ENCODE measurements at regions not wholly inside any gene's neighbourhood (a gene's known extent, or its start where the extent isn't known, plus 50 kb on each side); places are given as distances from the start of the nearest gene placed in this dataset.

GRCh38 chr18:39705362-39705761, 2139.8 kb upstream of the CELF4 start:
- no peaks in the 10 kb centered on the region for H3K27me3 ChIP-seq
- DNase-seq: no peak
- no peaks in the 10 kb centered on the region for H3K9me3 ChIP-seq
- no peak overlapping the region for H3K4me3 ChIP-seq
- no peaks in the 10 kb centered on the region for H3K36me3 ChIP-seq

GRCh38 chr18:39702888-39703287, 2137.3 kb upstream of the CELF4 start:
- Histone ChIP-seq H3K27me3 (no peaks in the 10 kb centered on the region), H3K36me3 (no peaks in the 10 kb centered on the region), H3K9me3 (no peaks in the 10 kb centered on the region), H3K4me3 (no peak overlapping the region)
- DNase-seq: no peak

GRCh38 chr18:39701839-39702238, 2136.2 kb upstream of the CELF4 start:
- DNase-seq: no peak
- Histone ChIP-seq H3K27me3 (no peaks in the 10 kb centered on the region), H3K4me3 (no peak overlapping the region), H3K9me3 (no peaks in the 10 kb centered on the region), H3K36me3 (no peaks in the 10 kb centered on the region)

GRCh38 chr18:39701055-39701783, 2135.6 kb upstream of the CELF4 start:
- DNase-seq: no peak
- Histone ChIP-seq H3K9me3 (no peaks in the 10 kb centered on the region), H3K27me3 (no peaks in the 10 kb centered on the region), H3K36me3 (no peaks in the 10 kb centered on the region), H3K4me3 (no peak overlapping the region)

- DNase-seq: no peak
- Histone ChIP-seq H3K36me3 (no peaks in the 10 kb centered on the region), H3K4me3 (no peak overlapping the region), H3K9me3 (no peaks in the 10 kb centered on the region), H3K27me3 (no peaks in the 10 kb centered on the region)
These were observed 2133.9 kb upstream of the CELF4 start for GRCh38 chr18:39699340-39699964.

- no peak for DNase-seq
- Histone ChIP-seq H3K9me3 (no peaks in the 10 kb centered on the region), H3K27me3 (no peaks in the 10 kb centered on the region), H3K36me3 (no peaks in the 10 kb centered on the region), H3K4me3 (no peak overlapping the region)
These were observed 2132.8 kb upstream of the CELF4 start for GRCh38 chr18:39698436-39698835.

- no peaks in the 10 kb centered on the region for H3K27me3 ChIP-seq
- no peak overlapping the region for H3K4me3 ChIP-seq
- no peaks in the 10 kb centered on the region for H3K36me3 ChIP-seq
- DNase-seq: no peak
- H3K9me3 ChIP-seq: no peaks in the 10 kb centered on the region
These were observed 2127.8 kb upstream of the CELF4 start for GRCh38 chr18:39693359-39693758.

- Histone ChIP-seq H3K9me3 (no peaks in the 10 kb centered on the region), H3K4me3 (no peak overlapping the region), H3K27me3 (no peaks in the 10 kb centered on the region), H3K36me3 (no peaks in the 10 kb centered on the region)
- no peak for DNase-seq
These were observed 2126.9 kb upstream of the CELF4 start for GRCh38 chr18:39692367-39693015.

- Histone ChIP-seq H3K4me3 (no peak overlapping the region), H3K9me3 (no peaks in the 10 kb centered on the region), H3K27me3 (no peaks in the 10 kb centered on the region), H3K36me3 (no peaks in the 10 kb centered on the region)
- no peak for DNase-seq
These were observed 2119.8 kb upstream of the CELF4 start for GRCh38 chr18:39685303-39685902.

GRCh38 chr18:39681061-39681460, 2115.5 kb upstream of the CELF4 start:
- no peaks in the 10 kb centered on the region for H3K9me3 ChIP-seq
- H3K4me3 ChIP-seq: no peak overlapping the region
- H3K36me3 ChIP-seq: no peaks in the 10 kb centered on the region
- DNase-seq: no peak
- H3K27me3 ChIP-seq: no peaks in the 10 kb centered on the region

- no peaks in the 10 kb centered on the region for H3K36me3 ChIP-seq
- DNase-seq: no peak
- H3K27me3 ChIP-seq: no peaks in the 10 kb centered on the region
- no peak overlapping the region for H3K4me3 ChIP-seq
- H3K9me3 ChIP-seq: no peaks in the 10 kb centered on the region
These were observed 2110.3 kb upstream of the CELF4 start for GRCh38 chr18:39675906-39676305.

GRCh38 chr18:39675368-39675767, 2109.8 kb upstream of the CELF4 start:
- no peaks in the 10 kb centered on the region for H3K9me3 ChIP-seq
- peak; percentile 6 for DNase-seq
- H3K4me3 ChIP-seq: no peak overlapping the region
- H3K27me3 ChIP-seq: no peaks in the 10 kb centered on the region
- H3K36me3 ChIP-seq: no peaks in the 10 kb centered on the region

- no peaks in the 10 kb centered on the region for H3K27me3 ChIP-seq
- no peak overlapping the region for H3K4me3 ChIP-seq
- no peaks in the 10 kb centered on the region for H3K36me3 ChIP-seq
- DNase-seq: no peak
- H3K9me3 ChIP-seq: no peaks in the 10 kb centered on the region
These were observed 2106.6 kb upstream of the CELF4 start for GRCh38 chr18:39672171-39672570.

- no peak for DNase-seq
- no peaks in the 10 kb centered on the region for H3K27me3 ChIP-seq
- H3K9me3 ChIP-seq: no peaks in the 10 kb centered on the region
- H3K36me3 ChIP-seq: no peaks in the 10 kb centered on the region
- H3K4me3 ChIP-seq: no peak overlapping the region
These were observed 2102.3 kb upstream of the CELF4 start for GRCh38 chr18:39667905-39668304.

- H3K9me3 ChIP-seq: no peaks in the 10 kb centered on the region
- H3K27me3 ChIP-seq: no peaks in the 10 kb centered on the region
- no peak overlapping the region for H3K4me3 ChIP-seq
- DNase-seq: no peak
- H3K36me3 ChIP-seq: no peaks in the 10 kb centered on the region
These were observed 2100.9 kb upstream of the CELF4 start for GRCh38 chr18:39666541-39666940.

- no peaks in the 10 kb centered on the region for H3K27me3 ChIP-seq
- DNase-seq: no peak
- no peak overlapping the region for H3K4me3 ChIP-seq
- no peaks in the 10 kb centered on the region for H3K36me3 ChIP-seq
- no peaks in the 10 kb centered on the region for H3K9me3 ChIP-seq
These were observed 2096.3 kb upstream of the CELF4 start for GRCh38 chr18:39661856-39662366.

GRCh38 chr18:39660141-39660540, 2094.5 kb upstream of the CELF4 start:
- H3K4me3 ChIP-seq: no peak overlapping the region
- H3K36me3 ChIP-seq: no peaks in the 10 kb centered on the region
- no peaks in the 10 kb centered on the region for H3K9me3 ChIP-seq
- H3K27me3 ChIP-seq: no peaks in the 10 kb centered on the region
- DNase-seq: no peak

All from MG63 (cell line).